SK-N-SH (cell line): ENCODE measurements at regions not wholly inside any gene's neighbourhood (a gene's known extent, or its start where the extent isn't known, plus 50 kb on each side); places are given as distances from the start of the nearest gene placed in this dataset.
A peak's percentile ranks its signal among the peaks of the same experiment; 100 is the strongest.

Source experiments
- CTCF ChIA-PET: fragments of 300-600, 350-600 bp; formaldehyde crosslinking; extraction: SDS; loops from one replicate; lab custom pipeline; 2021; lab: Yijun Ruan, JAX
- POLR2A ChIA-PET: fragments of 350-600 bp; sonication (Branson Sonifier 250); formaldehyde crosslinking; extraction: SDS; loops from one replicate; lab custom pipeline; 2020; ENCODE audit warnings: antibody characterized with exemption, inconsistent platforms; lab: Yijun Ruan, JAX
- DNase-seq: peaks from one replicate; pipeline ENCODE4 v3.0.0; 2012
- H2AFZ ChIP-seq: fragments of 200-600 bp; sonication (generic); 2 replicates; pipeline ENCODE4 v1.8.1; 2016; ENCODE audit warnings: antibody characterized with exemption, mild to moderate bottlenecking, low read depth
- H3F3A ChIP-seq: fragments of 200-600 bp; sonication (generic); replicated peaks from 2 replicates; pipeline ENCODE3; 2016; ENCODE audit warnings: antibody characterized with exemption, mild to moderate bottlenecking; ENCODE audit not compliant: insufficient read depth
- H3K27ac ChIP-seq, 2 experiments: fragments of 200-500 bp in 1 of 2; fragments of 200-600 bp in 1 of 2; sonication (Bioruptor generic) in 1 of 2; sonication (generic), shearing (Covaris generic) in 1 of 2; 2 replicates each; pipeline versions ENCODE4 v1.5.1 to v1.6.1; 2014 to 2016; ENCODE audit warnings: low read depth in 2 of 2, inconsistent platforms in 1 of 2, low read length in 1 of 2, mild to moderate bottlenecking in 1 of 2, mixed read lengths in 1 of 2
- H3K27me3 ChIP-seq: fragments of 200-600 bp; sonication (generic), shearing (Covaris generic); 2 replicates; pipeline ENCODE4 v1.6.1; 2016; ENCODE audit warnings: mixed run types; ENCODE audit not compliant: insufficient read depth
- H3K36me3 ChIP-seq, 2 experiments: fragments of 200-500 bp in 1 of 2; fragments of 200-600 bp in 1 of 2; sonication (Bioruptor generic) in 1 of 2; sonication (generic) in 1 of 2; replicated peaks in 1 of 2; 2 replicates each; pipeline versions ENCODE3 to v1.5.1; 2014 to 2016; ENCODE audit warnings: low read length in 1 of 2, mild to moderate bottlenecking in 1 of 2; ENCODE audit not compliant: insufficient read depth in 2 of 2, control insufficient read depth in 1 of 2
- H3K4me1 ChIP-seq, 2 experiments: fragments of 200-500 bp in 1 of 2; fragments of 200-600 bp in 1 of 2; sonication (Bioruptor generic) in 1 of 2; sonication (generic), shearing (Covaris generic) in 1 of 2; 2 replicates each; pipeline versions ENCODE4 v1.5.1 to v1.6.1; 2014 to 2016; ENCODE audit warnings: low read depth in 1 of 2, low read length in 1 of 2, mixed run types in 1 of 2; ENCODE audit not compliant: insufficient read depth in 2 of 2, control insufficient read depth in 1 of 2
- H3K4me2 ChIP-seq: fragments of 200-600 bp; sonication (generic), shearing (Covaris generic); 2 replicates; pipeline ENCODE4 v1.6.1; 2017; ENCODE audit warnings: mixed run types
- H3K4me3 ChIP-seq, 2 experiments: fragments of 200-500 bp in 1 of 2; fragments of 200-600 bp in 1 of 2; sonication (Bioruptor generic) in 1 of 2; sonication (generic), shearing (Covaris generic) in 1 of 2; 2 replicates each; pipeline versions ENCODE4 v1.5.1 to v1.8.1; 2014 to 2016; ENCODE audit warnings: low read depth in 2 of 2, inconsistent platforms in 1 of 2, low read length in 1 of 2, mild to moderate bottlenecking in 1 of 2, mixed read lengths in 1 of 2, moderate library complexity in 1 of 2
- H3K79me2 ChIP-seq: fragments of 200-600 bp; sonication (generic); 2 replicates; pipeline ENCODE4 v1.8.1; 2017; ENCODE audit warnings: mild to moderate bottlenecking; ENCODE audit not compliant: insufficient read depth
- H3K9ac ChIP-seq: fragments of 200-600 bp; sonication (generic); 2 replicates; pipeline ENCODE4 v1.6.1; 2017; ENCODE audit warnings: mixed run types
- H3K9me2 ChIP-seq: fragments of 200-600 bp; sonication (generic); 2 replicates; pipeline ENCODE4 v1.6.1; 2017; ENCODE audit warnings: mixed run types
- H3K9me3 ChIP-seq: fragments of 200-600 bp; sonication (generic); 2 replicates; pipeline ENCODE4 v1.6.1; 2017; ENCODE audit warnings: mixed run types, mild to moderate bottlenecking, moderate library complexity
- H4K20me1 ChIP-seq: fragments of 200-600 bp; sonication (generic); 2 replicates; pipeline ENCODE4 v1.6.1; 2017; ENCODE audit warnings: mild to moderate bottlenecking, mixed run types; ENCODE audit not compliant: insufficient read depth
- CHD2 ChIP-seq: fragments of 150-350 bp; IDR thresholded peaks from 2 replicates; pipeline ENCODE4 v1.6.1; 2018; ENCODE audit warnings: low read length; ENCODE audit not compliant: partially characterized antibody
- ELF1 ChIP-seq: IDR thresholded peaks from 2 replicates; pipeline ENCODE4 v1.4.0; 2012
- EP300 ChIP-seq, 2 experiments: IDR thresholded peaks; 2 replicates each; pipeline versions ENCODE4 v1.4.0 to v1.6.1; 2012; ENCODE audit warnings: borderline replicate concordance in 1 of 2, low read depth in 1 of 2, low read length in 1 of 2
- FOSL2 ChIP-seq: IDR thresholded peaks from 2 replicates; pipeline ENCODE4 v1.4.0; 2012; ENCODE audit warnings: low read depth, mild to moderate bottlenecking, moderate library complexity, borderline replicate concordance
- FOXM1 ChIP-seq: IDR thresholded peaks from 2 replicates; pipeline ENCODE4 v1.4.0; 2012; ENCODE audit warnings: low read depth, mild to moderate bottlenecking
- GABPA ChIP-seq: IDR thresholded peaks from 2 replicates; pipeline ENCODE4 v1.4.0; 2012; ENCODE audit warnings: low read depth, mild to moderate bottlenecking
- GATA2 ChIP-seq: sonication (generic); formaldehyde crosslinking; IDR thresholded peaks from 2 replicates; pipeline ENCODE4 v1.5.0; 2020; ENCODE audit warnings: mild to moderate bottlenecking, missing genetic modification reagents
- JUND ChIP-seq: IDR thresholded peaks from 2 replicates; pipeline ENCODE4 v1.4.0; 2012
- MEF2A ChIP-seq: IDR thresholded peaks from 2 replicates; pipeline ENCODE4 v1.4.0; 2012; ENCODE audit warnings: low read depth, borderline replicate concordance
- MXI1 ChIP-seq: IDR thresholded peaks from 2 replicates; pipeline ENCODE4 v1.6.1; 2012; ENCODE audit warnings: mild to moderate bottlenecking, low read depth, low read length, improper control_type of control experiment
- RAD21 ChIP-seq: IDR thresholded peaks from 2 replicates; pipeline ENCODE4 v1.6.1; 2012; ENCODE audit warnings: mild to moderate bottlenecking, low read length
- REST ChIP-seq: IDR thresholded peaks from 2 replicates; pipeline ENCODE4 v1.6.1; 2012; ENCODE audit warnings: mild to moderate bottlenecking, low read depth, low read length, moderate library complexity
- RFX5 ChIP-seq: IDR thresholded peaks from 2 replicates; pipeline ENCODE4 v1.6.1; 2012; ENCODE audit warnings: mild to moderate bottlenecking, improper control_type of control experiment, low read length
- RXRA ChIP-seq: IDR thresholded peaks from 2 replicates; pipeline ENCODE4 v1.4.0; 2012; ENCODE audit warnings: low read depth, mild to moderate bottlenecking, borderline replicate concordance
- SIN3A ChIP-seq: IDR thresholded peaks from 2 replicates; pipeline ENCODE4 v1.6.1; 2012; ENCODE audit warnings: low read depth, mild to moderate bottlenecking, low read length, moderate library complexity, borderline replicate concordance
- SMC3 ChIP-seq: IDR thresholded peaks from 2 replicates; pipeline ENCODE4 v1.6.1; 2012; ENCODE audit warnings: low read depth, low read length, improper control_type of control experiment
- TAF1 ChIP-seq: IDR thresholded peaks from 2 replicates; pipeline ENCODE4 v1.6.1; 2012; ENCODE audit warnings: low read depth, mild to moderate bottlenecking, low read length, moderate library complexity, borderline replicate concordance
- TCF12 ChIP-seq: IDR thresholded peaks from 2 replicates; pipeline ENCODE4 v1.4.0; 2012
- TEAD4 ChIP-seq: IDR thresholded peaks from 2 replicates; pipeline ENCODE4 v1.4.0; 2012; ENCODE audit warnings: mild to moderate bottlenecking, borderline replicate concordance; ENCODE audit not compliant: insufficient read depth
- USF2 ChIP-seq: fragments of 150-350 bp; IDR thresholded peaks from 2 replicates; pipeline ENCODE4 v1.6.1; 2017; ENCODE audit warnings: antibody characterized with exemption, low read length, low read depth, borderline replicate concordance
- YY1 ChIP-seq: IDR thresholded peaks from 2 replicates; pipeline ENCODE4 v1.4.0; 2012; ENCODE audit warnings: low read depth, mild to moderate bottlenecking
- ZBTB33 ChIP-seq: IDR thresholded peaks from 2 replicates; pipeline ENCODE4 v1.4.0; 2012; ENCODE audit warnings: low read depth, borderline replicate concordance
- WGBS: methylation state at CpG from one replicate; pipeline ENCODE4 v1.1.6; 2017; ENCODE audit warnings: low lambda C conversion rate; 5-methylcytosine and 5-hydroxymethylcytosine counted together

- Histone ChIP-seq H3F3A (no peaks in the 10 kb centered on the region), H4K20me1 (no peaks in the 10 kb centered on the region), H3K4me2 (no peak overlapping the region), H2AFZ (no peak overlapping the region), H3K9ac (no peak overlapping the region), H3K9me3 (no peaks in the 10 kb centered on the region), H3K4me1 (peaks cover 0 to 13% of the 10 kb centered on the region in 2 experiments; a peak in 1 of 4 replicates), H3K4me3 (no peak overlapping the region), H3K9me2 (no peaks in the 10 kb centered on the region), H3K79me2 (no peaks in the 10 kb centered on the region), H3K36me3 (no peaks in the 10 kb centered on the region), H3K27ac (no peak overlapping the region), H3K27me3 (no peaks in the 10 kb centered on the region)
- CTCF ChIA-PET, result interaction anchor here (0.8 kb wide), 1 partner anchor 20 kb away, joined by 3 read pairs; no protein-coding TSS in a partner anchor
- POLR2A ChIA-PET, result no interaction called here
- TF ChIP-seq GATA2 (CRISPR knock-in tag), result peak; percentile 50; the same call in 1 of the 2 replicates
- TF ChIP-seq SMC3, result no peak
- TF ChIP-seq CHD2, result no peak
- no peak for TF ChIP-seq MEF2A
- no peak for TF ChIP-seq FOXM1
- no peak for TF ChIP-seq TEAD4
- no peak for TF ChIP-seq TCF12
- no peak for TF ChIP-seq ELF1
- TF ChIP-seq MXI1, result no peak
- 65% methylated on average over 2 of the region's 2 CpGs for WGBS
- DNase-seq, result no peak
These were observed 457.1 kb downstream of the LPIN1 start for GRCh38 chr2:12203528-12203927.

- 59% methylated on average over 3 of the region's 3 CpGs for WGBS
- H3K79me2 ChIP-seq, result no peaks in the 10 kb centered on the region
- peaks cover 0 to 3% of the 10 kb centered on the region in 2 experiments; a peak in 1 of 4 replicates for H3K4me1 ChIP-seq
- H3K27ac ChIP-seq, result no peak overlapping the region
- DNase-seq, result no peak
- ChIA-PET CTCF (interaction anchor here (1.4 kb wide), 1 partner anchor 13 kb away, joined by 3 read pairs; no protein-coding TSS in a partner anchor), POLR2A (no interaction called here)
- H3K9ac ChIP-seq, result no peak overlapping the region
- no peaks in the 10 kb centered on the region for H3K9me3 ChIP-seq
- no peaks in the 10 kb centered on the region for H3K36me3 ChIP-seq
- H3K27me3 ChIP-seq, result no peaks in the 10 kb centered on the region
- no peaks in the 10 kb centered on the region for H3K9me2 ChIP-seq
- H3K4me3 ChIP-seq, result no peak overlapping the region
- no peaks in the 10 kb centered on the region for H4K20me1 ChIP-seq
- TF ChIP-seq SIN3A (no peak), TAF1 (no peak), TEAD4 (no peak), YY1 (no peak), RXRA (no peak), FOXM1 (no peak), JUND (no peak), ZBTB33 (no peak), MXI1 (no peak), REST (no peak), GATA2 (CRISPR knock-in tag) (no peak), USF2 (no peak), RFX5 (no peak), MEF2A (no peak), GABPA (no peak), FOSL2 (no peak), RAD21 (no peak), EP300 (IDR thresholded peaks at IDR 0.05; ENCODE audit: borderline replicate concordance in 1 of 2, low read depth in 1 of 2, low read length in 1 of 2) (no peak)
- no peak overlapping the region for H2AFZ ChIP-seq
- H3F3A ChIP-seq, result no peaks in the 10 kb centered on the region
- H3K4me2 ChIP-seq, result no peak overlapping the region
These were observed 458.7 kb downstream of the LPIN1 start for GRCh38 chr2:12205086-12205485.
